ENCODE measurements at regions not wholly inside any gene's neighbourhood (a gene's known extent, or its start where the extent isn't known, plus 50 kb on each side); places are given as distances from the start of the nearest gene placed in this dataset.
"Not testable (repeated sequence)": the region's sequence is repeated elsewhere in the genome, so short reads cannot be mapped to it uniquely, and the experiment has no call there.

- Mint-ChIP-seq H3K36me3 (ENCODE audit: low read depth) (no peaks in the 10 kb centered on the region), H3K4me3 (no peak overlapping the region), H3K27me3 (peaks cover 49% of the 10 kb centered on the region), H3K4me1 (ENCODE audit: low read depth) (no peaks in the 10 kb centered on the region), H3K9me3 (no peaks in the 10 kb centered on the region), H3K27ac (no peak overlapping the region)
- CTCF ChIA-PET = no interaction called here
- Histone ChIP-seq H3K36me3 (ENCODE audit: insufficient read depth, low read length) (no peaks in the 10 kb centered on the region), H3K27me3 (ENCODE audit: control insufficient read depth in 1 of 2, insufficient read depth in 2 of 2, low read length in 2 of 2) (peaks cover 15 to 19% of the 10 kb centered on the region in 2 experiments), H3K4me3 (ENCODE audit: low read length) (no peak overlapping the region), H3K9me3 (ENCODE audit: control insufficient read depth in 1 of 2, insufficient read depth in 1 of 2, low read length in 2 of 2) (no peaks in the 10 kb centered on the region), H3K27ac (ENCODE audit: low read depth in 1 of 2, low read length in 2 of 2) (no peak overlapping the region), H3K4me1 (ENCODE audit: insufficient read depth, low read length) (no peaks in the 10 kb centered on the region)
- POLR2A ChIA-PET = no interaction called here
- intact Hi-C loops (cut with DNase I, micrococcal nuclease) = no loop called here
- ATAC-seq (ENCODE audit: poor library complexity) = no peak
- no peak for DNase-seq
- TF ChIP-seq CTCF (IDR thresholded peaks at IDR 0.05) = no peak
These were observed 75.2 kb upstream of the TOP3B start for GRCh38 chr22:22057617-22058378.

GRCh38 chr22:22056809-22057594 is 74.4 kb upstream of the TOP3B start:
- CTCF ChIA-PET; H3K36me3 ChIP-seq (ENCODE audit: insufficient read depth, low read length); H3K4me3 ChIP-seq (ENCODE audit: low read length); H3K4me1 Mint-ChIP-seq (ENCODE audit: low read depth); H3K27ac ChIP-seq (ENCODE audit: low read depth in 1 of 2, low read length in 2 of 2); H3K9me3 ChIP-seq (ENCODE audit: control insufficient read depth in 1 of 2, insufficient read depth in 1 of 2, low read length in 2 of 2); H3K27ac Mint-ChIP-seq; ATAC-seq (ENCODE audit: poor library complexity); H3K4me1 ChIP-seq (ENCODE audit: insufficient read depth, low read length); intact Hi-C loops (cut with DNase I, micrococcal nuclease); POLR2A ChIA-PET; DNase-seq; H3K36me3 Mint-ChIP-seq (ENCODE audit: low read depth); H3K4me3 Mint-ChIP-seq; H3K9me3 Mint-ChIP-seq: not testable (repeated sequence)
- H3K27me3 Mint-ChIP-seq = peaks cover 56% of the 10 kb centered on the region
- H3K27me3 ChIP-seq (ENCODE audit: control insufficient read depth in 1 of 2, insufficient read depth in 2 of 2, low read length in 2 of 2) = peaks cover 15 to 19% of the 10 kb centered on the region in 2 experiments

- H3K4me1 ChIP-seq (ENCODE audit: insufficient read depth, low read length); H3K9me3 ChIP-seq (ENCODE audit: control insufficient read depth in 1 of 2, insufficient read depth in 1 of 2, low read length in 2 of 2); intact Hi-C loops (cut with DNase I, micrococcal nuclease); H3K27ac ChIP-seq (ENCODE audit: low read depth in 1 of 2, low read length in 2 of 2); CTCF ChIA-PET; H3K4me1 Mint-ChIP-seq (ENCODE audit: low read depth); H3K4me3 ChIP-seq (ENCODE audit: low read length); DNase-seq; POLR2A ChIA-PET; H3K27me3 ChIP-seq (ENCODE audit: control insufficient read depth in 1 of 2, insufficient read depth in 2 of 2, low read length in 2 of 2); H3K9me3 Mint-ChIP-seq; H3K4me3 Mint-ChIP-seq; ATAC-seq (ENCODE audit: poor library complexity); H3K27ac Mint-ChIP-seq; H3K36me3 ChIP-seq (ENCODE audit: insufficient read depth, low read length); H3K36me3 Mint-ChIP-seq (ENCODE audit: low read depth): not testable (repeated sequence)
- H3K27me3 Mint-ChIP-seq = peaks cover 44% of the 10 kb centered on the region
These were observed 70.1 kb upstream of the TOP3B start for GRCh38 chr22:22052548-22053139.

- H3K27me3 ChIP-seq (ENCODE audit: control insufficient read depth in 1 of 2, insufficient read depth in 2 of 2, low read length in 2 of 2); H3K4me1 ChIP-seq (ENCODE audit: insufficient read depth, low read length); H3K9me3 ChIP-seq (ENCODE audit: control insufficient read depth in 1 of 2, insufficient read depth in 1 of 2, low read length in 2 of 2); intact Hi-C loops (cut with DNase I, micrococcal nuclease); H3K36me3 Mint-ChIP-seq (ENCODE audit: low read depth); H3K4me3 ChIP-seq (ENCODE audit: low read length); DNase-seq; H3K27ac ChIP-seq (ENCODE audit: low read depth in 1 of 2, low read length in 2 of 2); H3K27ac Mint-ChIP-seq; H3K9me3 Mint-ChIP-seq; CTCF ChIA-PET; H3K4me1 Mint-ChIP-seq (ENCODE audit: low read depth); H3K36me3 ChIP-seq (ENCODE audit: insufficient read depth, low read length); H3K4me3 Mint-ChIP-seq; POLR2A ChIA-PET; ATAC-seq (ENCODE audit: poor library complexity): not testable (repeated sequence)
- peaks cover 56% of the 10 kb centered on the region for H3K27me3 Mint-ChIP-seq
These were observed 68.4 kb upstream of the TOP3B start for GRCh38 chr22:22051032-22051431.

All from CD4-positive, alpha-beta T cell (primary cell).